ENCODE measurements at regions not wholly inside any gene's neighbourhood (a gene's known extent, or its start where the extent isn't known, plus 50 kb on each side); places are given as distances from the start of the nearest gene placed in this dataset.

- no peak overlapping the region for H3K4me3 Mint-ChIP-seq
- H3K27ac Mint-ChIP-seq: no peak overlapping the region
- Histone ChIP-seq H3K9me3 (replicated peaks in 1 of 2; ENCODE audit: control insufficient read depth in 1 of 2, insufficient read depth in 1 of 2, low read length in 2 of 2) (no peaks in the 10 kb centered on the region), H3K4me1 (ENCODE audit: control insufficient read depth in 1 of 2, insufficient read depth in 2 of 2, low read length in 2 of 2) (no peaks in the 10 kb centered on the region), H3K9ac (ENCODE audit: insufficient read depth, low read length, poor library complexity, severe bottlenecking) (no peak overlapping the region), H3K4me3 (replicated peaks in 1 of 3; ENCODE audit: low read depth in 2 of 3, low read length in 3 of 3) (no peak overlapping the region), H4K20me1 (ENCODE audit: insufficient read depth, low read length) (no peaks in the 10 kb centered on the region), H3K79me2 (ENCODE audit: insufficient read depth, low read length) (no peaks in the 10 kb centered on the region), H3K4me2 (replicated peaks; ENCODE audit: extremely low read depth, low read length, poor library complexity, severe bottlenecking) (no peak overlapping the region), H3K36me3 (replicated peaks in 1 of 2; ENCODE audit: control insufficient read depth in 1 of 2, insufficient read depth in 2 of 2, low read length in 2 of 2) (no peaks in the 10 kb centered on the region), H3K27me3 (ENCODE audit: control insufficient read depth in 2 of 2, insufficient read depth in 2 of 2, low read length in 2 of 2) (peaks cover 0 to 3% of the 10 kb centered on the region in 2 donors), H2AFZ (ENCODE audit: insufficient read depth, low read depth, low read length, poor library complexity, severe bottlenecking) (no peak overlapping the region), H3K27ac (ENCODE audit: low read depth in 1 of 2, low read length in 2 of 2) (no peak overlapping the region)
- peaks cover 0 to 4% (median 0%) of the 10 kb centered on the region in 7 donors for H3K9me3 Mint-ChIP-seq
- 80% methylated on average over 1 of the region's 2 CpGs for WGBS (ENCODE audit: insufficient coverage)
- peaks cover 3 to 5% (median 5%) of the 10 kb centered on the region in 3 donors for H3K27me3 Mint-ChIP-seq (ENCODE audit: low read depth in 3 of 3)
- intact Hi-C loops (cut with micrococcal nuclease): no loop called here
- TF ChIP-seq CTCF (IDR thresholded peaks at IDR 0.05): no peak
- no peak for DNase-seq
- no peaks in the 10 kb centered on the region for H3K36me3 Mint-ChIP-seq
- H3K4me1 Mint-ChIP-seq: no peaks in the 10 kb centered on the region
These were observed 446.3 kb upstream of the POU3F3 start for GRCh38 chr2:104407641-104408040.

- no peak overlapping the region for H3K4me3 ChIP-seq (replicated peaks in 1 of 3; ENCODE audit: low read depth in 2 of 3, low read length in 3 of 3)
- 40% methylated on average over 1 of the region's 5 CpGs for WGBS (ENCODE audit: insufficient coverage)
- Mint-ChIP-seq H3K27me3 (ENCODE audit: low read depth in 3 of 3) (peaks cover 3 to 4% (median 3%) of the 10 kb centered on the region in 3 donors), H3K9me3 (peaks cover 0 to 4% (median 0%) of the 10 kb centered on the region in 7 donors), H3K36me3 (no peaks in the 10 kb centered on the region), H3K4me3 (no peak overlapping the region), H3K27ac (no peak overlapping the region), H3K4me1 (no peaks in the 10 kb centered on the region)
- no peak for DNase-seq
- H3K9me3 ChIP-seq (replicated peaks in 1 of 2; ENCODE audit: control insufficient read depth in 1 of 2, insufficient read depth in 1 of 2, low read length in 2 of 2): no peaks in the 10 kb centered on the region
- H3K9ac ChIP-seq (ENCODE audit: insufficient read depth, low read length, poor library complexity, severe bottlenecking): no peak overlapping the region
- no peaks in the 10 kb centered on the region for H4K20me1 ChIP-seq (ENCODE audit: insufficient read depth, low read length)
- no peak overlapping the region for H3K27ac ChIP-seq (ENCODE audit: low read depth in 1 of 2, low read length in 2 of 2)
- no peak for TF ChIP-seq CTCF (IDR thresholded peaks at IDR 0.05)
- intact Hi-C loops (cut with micrococcal nuclease): no loop called here
- H3K4me1 ChIP-seq (ENCODE audit: control insufficient read depth in 1 of 2, insufficient read depth in 2 of 2, low read length in 2 of 2): no peaks in the 10 kb centered on the region
- peaks cover 0 to 3% of the 10 kb centered on the region in 2 donors for H3K27me3 ChIP-seq (ENCODE audit: control insufficient read depth in 2 of 2, insufficient read depth in 2 of 2, low read length in 2 of 2)
- H3K36me3 ChIP-seq (replicated peaks in 1 of 2; ENCODE audit: control insufficient read depth in 1 of 2, insufficient read depth in 2 of 2, low read length in 2 of 2): no peaks in the 10 kb centered on the region
- no peak overlapping the region for H3K4me2 ChIP-seq (replicated peaks; ENCODE audit: extremely low read depth, low read length, poor library complexity, severe bottlenecking)
- no peaks in the 10 kb centered on the region for H3K79me2 ChIP-seq (ENCODE audit: insufficient read depth, low read length)
- H2AFZ ChIP-seq (ENCODE audit: insufficient read depth, low read depth, low read length, poor library complexity, severe bottlenecking): no peak overlapping the region
These were observed 445.6 kb upstream of the POU3F3 start for GRCh38 chr2:104408266-104408665.
